ENCODE measurements at regions not wholly inside any gene's neighbourhood (a gene's known extent, or its start where the extent isn't known, plus 50 kb on each side); places are given as distances from the start of the nearest gene placed in this dataset.

GRCh38 chr2:236947896-236948295, 137.8 kb upstream of the COPS8 start:
- no peak for TF ChIP-seq POLR2AphosphoS5 (IDR thresholded peaks at IDR 0.05; ENCODE audit: borderline replicate concordance, low read depth, low read length)
- no peak for TF ChIP-seq EZH2 (IDR thresholded peaks at IDR 0.05)
- TF ChIP-seq FOXP2 (optimal IDR thresholded peaks at IDR 0.05; ENCODE audit: control extremely low read depth, extremely low read length, insufficient read depth): no peak
- no peaks in the 10 kb centered on the region for H3K36me3 ChIP-seq (ENCODE audit: insufficient read depth, low read length)
- no peak overlapping the region for H3K9ac ChIP-seq (ENCODE audit: insufficient read length)
- H3K9me3 ChIP-seq (ENCODE audit: low read depth, low read length): no peaks in the 10 kb centered on the region
- no peak overlapping the region for H3K27ac ChIP-seq
- H3K4me3 ChIP-seq: no peak overlapping the region
- no peak for DNase-seq (ENCODE audit: low read depth, low spot score)

- Histone ChIP-seq H3K27ac (no peak overlapping the region), H3K9ac (ENCODE audit: insufficient read length) (no peak overlapping the region), H3K9me3 (ENCODE audit: low read depth, low read length) (no peaks in the 10 kb centered on the region), H3K4me3 (no peak overlapping the region), H3K36me3 (ENCODE audit: insufficient read depth, low read length) (no peaks in the 10 kb centered on the region)
- DNase-seq (ENCODE audit: low read depth, low spot score): no peak
- TF ChIP-seq FOXP2 (optimal IDR thresholded peaks at IDR 0.05; ENCODE audit: control extremely low read depth, extremely low read length, insufficient read depth) (no peak), POLR2AphosphoS5 (IDR thresholded peaks at IDR 0.05; ENCODE audit: borderline replicate concordance, low read depth, low read length) (no peak), EZH2 (IDR thresholded peaks at IDR 0.05) (no peak)
Observed at GRCh38 chr2:236949089-236949905, 136.4 kb upstream of the COPS8 start.

- TF ChIP-seq FOXP2 (optimal IDR thresholded peaks at IDR 0.05; ENCODE audit: control extremely low read depth, extremely low read length, insufficient read depth): no peak
- TF ChIP-seq POLR2AphosphoS5 (IDR thresholded peaks at IDR 0.05; ENCODE audit: borderline replicate concordance, low read depth, low read length): no peak
- Histone ChIP-seq H3K9ac (ENCODE audit: insufficient read length) (no peak overlapping the region), H3K36me3 (ENCODE audit: insufficient read depth, low read length) (no peaks in the 10 kb centered on the region), H3K4me3 (no peak overlapping the region), H3K27ac (no peak overlapping the region), H3K9me3 (ENCODE audit: low read depth, low read length) (no peaks in the 10 kb centered on the region)
- no peak for DNase-seq (ENCODE audit: low read depth, low spot score)
Observed at GRCh38 chr2:236951830-236952475, 133.7 kb upstream of the COPS8 start.

GRCh38 chr2:236954641-236955040, 131.0 kb upstream of the COPS8 start:
- H3K9ac ChIP-seq (ENCODE audit: insufficient read length): no peak overlapping the region
- no peaks in the 10 kb centered on the region for H3K36me3 ChIP-seq (ENCODE audit: insufficient read depth, low read length)
- no peaks in the 10 kb centered on the region for H3K9me3 ChIP-seq (ENCODE audit: low read depth, low read length)
- H3K27ac ChIP-seq: no peak overlapping the region
- TF ChIP-seq POLR2AphosphoS5 (IDR thresholded peaks at IDR 0.05; ENCODE audit: borderline replicate concordance, low read depth, low read length) (no peak), FOXP2 (optimal IDR thresholded peaks at IDR 0.05; ENCODE audit: control extremely low read depth, extremely low read length, insufficient read depth) (no peak), EZH2 (IDR thresholded peaks at IDR 0.05) (no peak)
- H3K4me3 ChIP-seq: no peak overlapping the region
- no peak for DNase-seq (ENCODE audit: low read depth, low spot score)

- no peak overlapping the region for H3K9ac ChIP-seq (ENCODE audit: insufficient read length)
- DNase-seq (ENCODE audit: low read depth, low spot score): no peak
- no peak overlapping the region for H3K4me3 ChIP-seq
- H3K36me3 ChIP-seq (ENCODE audit: insufficient read depth, low read length): no peaks in the 10 kb centered on the region
- TF ChIP-seq FOXP2 (optimal IDR thresholded peaks at IDR 0.05; ENCODE audit: control extremely low read depth, extremely low read length, insufficient read depth) (no peak), EZH2 (IDR thresholded peaks at IDR 0.05) (no peak), POLR2AphosphoS5 (IDR thresholded peaks at IDR 0.05; ENCODE audit: borderline replicate concordance, low read depth, low read length) (no peak)
- no peaks in the 10 kb centered on the region for H3K9me3 ChIP-seq (ENCODE audit: low read depth, low read length)
- no peak overlapping the region for H3K27ac ChIP-seq
Observed at GRCh38 chr2:236955521-236956030, 130.1 kb upstream of the COPS8 start.

GRCh38 chr2:236956031-236956618, 129.6 kb upstream of the COPS8 start:
- Histone ChIP-seq H3K4me3 (no peak overlapping the region), H3K9me3 (ENCODE audit: low read depth, low read length) (no peaks in the 10 kb centered on the region), H3K27ac (no peak overlapping the region), H3K9ac (ENCODE audit: insufficient read length) (no peak overlapping the region), H3K36me3 (ENCODE audit: insufficient read depth, low read length) (no peaks in the 10 kb centered on the region)
- DNase-seq (ENCODE audit: low read depth, low spot score): no peak
- TF ChIP-seq EZH2 (IDR thresholded peaks at IDR 0.05) (no peak), POLR2AphosphoS5 (IDR thresholded peaks at IDR 0.05; ENCODE audit: borderline replicate concordance, low read depth, low read length) (no peak), FOXP2 (optimal IDR thresholded peaks at IDR 0.05; ENCODE audit: control extremely low read depth, extremely low read length, insufficient read depth) (no peak)

- Histone ChIP-seq H3K9me3 (ENCODE audit: low read depth, low read length) (no peaks in the 10 kb centered on the region), H3K4me3 (no peak overlapping the region), H3K27ac (no peak overlapping the region), H3K9ac (ENCODE audit: insufficient read length) (no peak overlapping the region), H3K36me3 (ENCODE audit: insufficient read depth, low read length) (no peaks in the 10 kb centered on the region)
- TF ChIP-seq FOXP2 (optimal IDR thresholded peaks at IDR 0.05; ENCODE audit: control extremely low read depth, extremely low read length, insufficient read depth) (no peak), POLR2AphosphoS5 (IDR thresholded peaks at IDR 0.05; ENCODE audit: borderline replicate concordance, low read depth, low read length) (no peak), EZH2 (IDR thresholded peaks at IDR 0.05) (no peak)
- DNase-seq (ENCODE audit: low read depth, low spot score): no peak
Observed at GRCh38 chr2:236956641-236957040, 129.0 kb upstream of the COPS8 start.

GRCh38 chr2:236959036-236959435, 126.7 kb upstream of the COPS8 start:
- Histone ChIP-seq H3K36me3 (ENCODE audit: insufficient read depth, low read length) (no peaks in the 10 kb centered on the region), H3K9me3 (ENCODE audit: low read depth, low read length) (no peaks in the 10 kb centered on the region), H3K9ac (ENCODE audit: insufficient read length) (no peak overlapping the region), H3K4me3 (no peak overlapping the region), H3K27ac (no peak overlapping the region)
- TF ChIP-seq EZH2 (IDR thresholded peaks at IDR 0.05) (no peak), FOXP2 (optimal IDR thresholded peaks at IDR 0.05; ENCODE audit: control extremely low read depth, extremely low read length, insufficient read depth) (no peak), POLR2AphosphoS5 (IDR thresholded peaks at IDR 0.05; ENCODE audit: borderline replicate concordance, low read depth, low read length) (no peak)
- no peak for DNase-seq (ENCODE audit: low read depth, low spot score)
